ENCODE measurements at regions not wholly inside any gene's neighbourhood (a gene's known extent, or its start where the extent isn't known, plus 50 kb on each side); places are given as distances from the start of the nearest gene placed in this dataset.

GRCh38 chr5:120738568-120738967, 274.5 kb downstream of the PRR16 start:
- Mint-ChIP-seq H3K4me1 (ENCODE audit: low read depth) (no peaks in the 10 kb centered on the region), H3K27ac (no peak overlapping the region), H3K27me3 (no peaks in the 10 kb centered on the region), H3K36me3 (ENCODE audit: low read depth) (no peaks in the 10 kb centered on the region), H3K4me3 (no peak overlapping the region), H3K9me3 (no peaks in the 10 kb centered on the region)
- intact Hi-C loops (cut with micrococcal nuclease): no loop called here

- Mint-ChIP-seq H3K4me3 (no peak overlapping the region), H3K27me3 (no peaks in the 10 kb centered on the region), H3K27ac (no peak overlapping the region), H3K36me3 (ENCODE audit: low read depth) (no peaks in the 10 kb centered on the region), H3K9me3 (no peaks in the 10 kb centered on the region), H3K4me1 (ENCODE audit: low read depth) (no peaks in the 10 kb centered on the region)
- intact Hi-C loops (cut with micrococcal nuclease): no loop called here
These were observed 276.9 kb downstream of the PRR16 start for GRCh38 chr5:120740989-120741388.

- Mint-ChIP-seq H3K27ac (no peak overlapping the region), H3K9me3 (no peaks in the 10 kb centered on the region), H3K4me1 (ENCODE audit: low read depth) (no peaks in the 10 kb centered on the region), H3K4me3 (no peak overlapping the region), H3K27me3 (no peaks in the 10 kb centered on the region), H3K36me3 (ENCODE audit: low read depth) (no peaks in the 10 kb centered on the region)
- intact Hi-C loops (cut with micrococcal nuclease): no loop called here
These were observed 284.4 kb downstream of the PRR16 start for GRCh38 chr5:120748474-120748873.

- no peaks in the 10 kb centered on the region for H3K4me1 Mint-ChIP-seq (ENCODE audit: low read depth)
- H3K36me3 Mint-ChIP-seq (ENCODE audit: low read depth): no peaks in the 10 kb centered on the region
- no peak overlapping the region for H3K27ac Mint-ChIP-seq
- no peaks in the 10 kb centered on the region for H3K9me3 Mint-ChIP-seq
- intact Hi-C loops (cut with micrococcal nuclease): no loop called here
- H3K4me3 Mint-ChIP-seq: no peak overlapping the region
- H3K27me3 Mint-ChIP-seq: no peaks in the 10 kb centered on the region
These were observed 285.6 kb downstream of the PRR16 start for GRCh38 chr5:120749737-120750136.

GRCh38 chr5:120759587-120759986, 295.5 kb downstream of the PRR16 start:
- intact Hi-C loops (cut with micrococcal nuclease): no loop called here
- no peak overlapping the region for H3K4me3 Mint-ChIP-seq
- H3K27me3 Mint-ChIP-seq: no peaks in the 10 kb centered on the region
- peaks cover 13% of the 10 kb centered on the region for H3K9me3 Mint-ChIP-seq
- no peaks in the 10 kb centered on the region for H3K36me3 Mint-ChIP-seq (ENCODE audit: low read depth)
- H3K4me1 Mint-ChIP-seq (ENCODE audit: low read depth): no peaks in the 10 kb centered on the region
- H3K27ac Mint-ChIP-seq: no peak overlapping the region

DNA sequence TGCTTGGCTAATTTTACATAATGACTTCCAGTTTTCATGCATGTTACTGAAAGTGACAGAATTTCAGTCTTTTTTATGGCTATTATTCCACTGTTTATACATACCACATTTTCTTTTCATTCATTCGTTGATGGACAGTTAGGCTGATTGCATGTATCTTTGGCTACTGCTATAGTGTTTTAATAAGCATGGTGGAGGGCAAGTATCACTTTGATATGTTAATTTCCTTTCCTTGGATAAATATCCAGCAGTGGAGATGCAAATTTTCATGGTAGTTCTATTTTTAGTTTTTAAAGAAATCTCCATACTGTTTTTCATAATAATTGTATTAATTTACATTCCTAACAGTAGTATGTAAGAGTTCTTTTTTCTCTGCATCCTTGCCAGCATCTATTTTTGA, 297.9 kb downstream of the PRR16 start:
- no peaks in the 10 kb centered on the region for H3K4me1 Mint-ChIP-seq (ENCODE audit: low read depth)
- H3K27ac Mint-ChIP-seq: no peak overlapping the region
- no peaks in the 10 kb centered on the region for H3K27me3 Mint-ChIP-seq
- no peak overlapping the region for H3K4me3 Mint-ChIP-seq
- no peaks in the 10 kb centered on the region for H3K36me3 Mint-ChIP-seq (ENCODE audit: low read depth)
- peaks cover 2% of the 10 kb centered on the region for H3K9me3 Mint-ChIP-seq
- intact Hi-C loops (cut with micrococcal nuclease): no loop called here

DNA sequence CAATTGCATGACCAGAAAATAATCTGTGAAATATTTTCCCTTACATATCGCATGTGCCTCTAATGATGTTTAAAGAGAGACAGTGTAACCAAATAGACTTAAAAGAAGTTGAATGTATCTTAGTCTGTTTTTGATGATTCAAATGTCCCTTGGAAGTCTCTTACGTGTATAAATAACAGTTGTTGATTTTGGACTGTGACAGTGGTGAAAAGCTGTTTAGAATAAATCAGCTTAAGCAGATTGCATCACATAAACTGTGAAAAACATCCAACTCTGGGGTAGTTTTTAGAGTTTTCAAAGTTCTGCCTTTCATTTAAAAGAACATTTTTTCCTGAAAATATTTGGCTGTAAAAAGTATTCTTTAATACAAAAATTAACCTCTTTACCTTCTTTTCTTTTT, 301.1 kb downstream of the PRR16 start:
- Mint-ChIP-seq H3K9me3 (no peaks in the 10 kb centered on the region), H3K4me3 (no peak overlapping the region), H3K36me3 (ENCODE audit: low read depth) (no peaks in the 10 kb centered on the region), H3K4me1 (ENCODE audit: low read depth) (peaks cover 7% of the 10 kb centered on the region), H3K27me3 (no peaks in the 10 kb centered on the region), H3K27ac (no peak overlapping the region)
- intact Hi-C loops (cut with micrococcal nuclease): no loop called here

DNA sequence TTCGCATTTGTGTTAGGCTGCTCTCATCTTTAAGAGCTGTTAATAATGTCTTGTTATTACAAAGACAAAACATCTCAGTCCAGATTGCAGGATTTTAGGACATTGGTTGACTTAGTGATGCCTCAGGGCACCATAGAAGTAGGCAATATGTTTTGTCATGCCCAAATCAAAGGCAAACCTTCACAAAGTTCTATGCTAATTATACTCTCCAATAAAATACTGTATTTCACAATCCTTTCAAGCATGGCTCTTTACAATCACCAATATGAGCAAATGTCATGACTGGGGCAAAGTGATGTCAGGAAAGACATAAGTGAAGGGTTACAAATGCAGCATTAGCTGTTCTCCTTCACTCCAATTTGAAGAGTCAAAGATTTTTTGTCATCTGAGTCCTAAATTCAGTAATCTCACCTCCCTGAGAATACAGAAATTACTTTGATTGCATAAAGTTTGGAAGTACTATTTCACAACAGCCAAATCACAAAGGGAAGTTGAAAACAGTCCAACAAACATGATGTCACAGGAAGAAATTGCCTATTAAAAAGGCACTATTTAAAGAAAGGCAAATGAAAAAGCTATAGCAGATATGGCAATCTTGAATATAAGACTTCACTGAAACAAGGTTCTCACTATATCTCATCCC, 303.2 kb downstream of the PRR16 start:
- Mint-ChIP-seq H3K27ac (no peak overlapping the region), H3K4me1 (ENCODE audit: low read depth) (peaks cover 7% of the 10 kb centered on the region), H3K4me3 (no peak overlapping the region), H3K36me3 (ENCODE audit: low read depth) (no peaks in the 10 kb centered on the region), H3K27me3 (no peaks in the 10 kb centered on the region), H3K9me3 (no peaks in the 10 kb centered on the region)
- intact Hi-C loops (cut with micrococcal nuclease): no loop called here

DNA sequence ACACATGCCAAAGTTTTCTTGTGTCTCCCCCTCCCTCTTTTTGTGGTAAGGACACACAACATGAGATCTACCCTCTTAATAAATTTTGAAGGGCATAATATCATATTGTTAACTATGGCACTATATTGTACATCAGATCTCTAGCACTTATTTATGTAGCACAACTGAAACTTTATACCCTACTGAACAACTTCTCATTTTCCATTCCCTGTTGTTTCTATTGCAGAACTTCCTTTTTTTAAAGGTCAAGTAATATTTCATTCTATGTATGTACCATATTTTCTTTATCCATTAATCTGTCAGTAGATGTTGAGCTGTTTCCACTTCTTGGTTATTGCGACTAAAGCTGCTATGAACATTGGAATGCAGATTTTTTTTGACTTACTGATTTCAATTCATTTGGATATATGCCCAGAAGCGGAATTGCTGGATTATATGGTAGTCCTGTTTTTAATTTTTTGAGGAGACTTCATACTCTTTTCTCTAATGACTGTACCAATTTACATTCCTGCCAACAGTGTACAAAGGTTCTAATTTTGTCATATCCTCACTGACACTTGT, 305.3 kb downstream of the PRR16 start:
- no peak overlapping the region for H3K27ac Mint-ChIP-seq

GRCh38 chr5:120771202-120771601, 307.1 kb downstream of the PRR16 start:
- H3K36me3 Mint-ChIP-seq (ENCODE audit: low read depth): no peaks in the 10 kb centered on the region
- intact Hi-C loops (cut with micrococcal nuclease): no loop called here
- H3K4me3 Mint-ChIP-seq: no peak overlapping the region
- no peak overlapping the region for H3K27ac Mint-ChIP-seq
- no peaks in the 10 kb centered on the region for H3K9me3 Mint-ChIP-seq
- peaks cover 7% of the 10 kb centered on the region for H3K4me1 Mint-ChIP-seq (ENCODE audit: low read depth)
- no peaks in the 10 kb centered on the region for H3K27me3 Mint-ChIP-seq

More for the DNA sequence above, 305.3 kb downstream of the PRR16 start:
- Mint-ChIP-seq H3K9me3 (no peaks in the 10 kb centered on the region), H3K36me3 (ENCODE audit: low read depth) (no peaks in the 10 kb centered on the region), H3K4me1 (ENCODE audit: low read depth) (peaks cover 7% of the 10 kb centered on the region), H3K4me3 (no peak overlapping the region), H3K27me3 (no peaks in the 10 kb centered on the region)
- intact Hi-C loops (cut with micrococcal nuclease): no loop called here

GRCh38 chr5:120778491-120779484, 314.7 kb downstream of the PRR16 start:
- H3K9me3 Mint-ChIP-seq: no peaks in the 10 kb centered on the region
- H3K4me3 Mint-ChIP-seq: no peak overlapping the region
- no peaks in the 10 kb centered on the region for H3K36me3 Mint-ChIP-seq (ENCODE audit: low read depth)
- H3K4me1 Mint-ChIP-seq (ENCODE audit: low read depth): no peaks in the 10 kb centered on the region
- H3K27me3 Mint-ChIP-seq: no peaks in the 10 kb centered on the region
- H3K27ac Mint-ChIP-seq: no peak overlapping the region
- intact Hi-C loops (cut with micrococcal nuclease): no loop called here

GRCh38 chr5:120779674-120780073, 315.6 kb downstream of the PRR16 start:
- Mint-ChIP-seq H3K27ac (no peak overlapping the region), H3K36me3 (ENCODE audit: low read depth) (no peaks in the 10 kb centered on the region), H3K9me3 (no peaks in the 10 kb centered on the region), H3K27me3 (no peaks in the 10 kb centered on the region), H3K4me3 (no peak overlapping the region), H3K4me1 (ENCODE audit: low read depth) (no peaks in the 10 kb centered on the region)
- intact Hi-C loops (cut with micrococcal nuclease): no loop called here

DNA sequence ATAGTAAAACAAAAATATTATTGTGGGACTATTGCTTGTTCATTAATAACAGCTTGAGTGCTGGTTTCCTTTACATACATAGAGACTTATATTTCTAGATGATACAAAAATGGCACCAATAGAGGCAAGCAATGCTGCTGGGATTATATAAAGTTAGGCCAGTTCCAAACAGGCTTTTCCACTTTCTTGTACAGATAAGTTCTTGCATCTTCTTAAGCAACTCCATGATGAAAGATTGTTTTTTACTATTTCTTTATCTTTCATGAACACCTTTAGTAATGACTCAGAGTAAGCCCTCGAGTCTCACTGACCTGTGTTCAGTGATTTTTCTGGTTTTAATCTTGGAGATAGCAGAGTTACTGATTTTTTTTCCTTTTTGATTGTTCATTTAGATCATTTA, 324.4 kb downstream of the PRR16 start:
- H3K9me3 Mint-ChIP-seq: no peaks in the 10 kb centered on the region
- H3K27ac Mint-ChIP-seq: no peak overlapping the region
- H3K4me1 Mint-ChIP-seq (ENCODE audit: low read depth): no peaks in the 10 kb centered on the region
- intact Hi-C loops (cut with micrococcal nuclease): no loop called here
- H3K36me3 Mint-ChIP-seq (ENCODE audit: low read depth): no peaks in the 10 kb centered on the region
- H3K27me3 Mint-ChIP-seq: no peaks in the 10 kb centered on the region
- H3K4me3 Mint-ChIP-seq: no peak overlapping the region

DNA sequence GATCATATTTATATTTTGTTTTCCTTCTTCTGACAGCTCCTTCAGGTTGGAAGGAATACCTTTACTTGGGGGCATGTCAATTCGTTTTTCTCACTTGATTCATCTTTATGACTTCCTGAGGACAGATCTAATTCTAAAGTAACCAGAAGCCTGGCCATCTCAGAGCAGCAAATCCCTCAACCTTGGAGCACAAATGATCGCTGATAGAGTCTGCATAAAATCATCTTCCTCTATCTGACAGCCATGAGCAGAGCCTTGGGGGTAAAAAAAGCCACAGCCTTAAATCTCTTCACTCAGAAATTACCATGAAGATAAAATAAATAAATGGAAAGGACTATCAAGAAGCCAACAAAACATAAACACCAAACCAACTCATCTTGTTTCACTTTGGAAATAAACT, 325.8 kb downstream of the PRR16 start:
- intact Hi-C loops (cut with micrococcal nuclease): no loop called here
- Mint-ChIP-seq H3K4me3 (no peak overlapping the region), H3K36me3 (ENCODE audit: low read depth) (no peaks in the 10 kb centered on the region), H3K27me3 (no peaks in the 10 kb centered on the region), H3K9me3 (no peaks in the 10 kb centered on the region), H3K27ac (no peak overlapping the region), H3K4me1 (ENCODE audit: low read depth) (no peaks in the 10 kb centered on the region)
